NAMALWA (cell line): ENCODE measurements at regions not wholly inside any gene's neighbourhood (a gene's known extent, or its start where the extent isn't known, plus 50 kb on each side); places are given as distances from the start of the nearest gene placed in this dataset.
"Not testable (repeated sequence)": the region's sequence is repeated elsewhere in the genome, so short reads cannot be mapped to it uniquely, and the experiment has no call there.

Experiments used
- DNase-seq: peaks from one replicate; pipeline ENCODE4 v3.0.0-alpha.2; 2015; ENCODE audit warnings: low spot score

DNA sequence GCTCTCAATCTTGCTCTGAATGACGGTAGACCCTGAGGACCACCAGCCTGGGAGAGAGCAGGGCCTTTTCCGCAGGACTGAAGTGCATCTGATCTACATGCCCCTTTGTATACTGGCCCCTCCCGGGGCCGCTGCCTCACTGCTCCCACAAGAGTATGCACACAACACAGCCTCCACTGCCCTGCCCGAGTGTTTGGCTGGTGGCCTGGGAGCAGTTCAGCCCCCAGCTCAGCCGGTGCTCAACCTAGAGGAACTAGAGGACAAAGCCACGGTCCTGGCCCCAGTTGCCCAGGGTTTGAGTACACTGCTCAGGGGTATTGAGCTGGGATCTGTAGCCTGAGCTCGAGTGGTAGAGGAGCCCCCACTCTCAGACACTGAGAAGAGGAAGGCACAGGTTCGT lies 118.9 kb upstream of the CAB39 start:
- no peak for DNase-seq

- DNase-seq: no peak
Observed at GRCh38 chr2:230594286-230594840, 118.3 kb upstream of the CAB39 start.

GRCh38 chr2:230599853-230600252 lies 112.8 kb upstream of the CAB39 start:
- DNase-seq: peak; percentile 23

GRCh38 chr2:230600285-230600684 lies 112.4 kb upstream of the CAB39 start:
- peak; percentile 40 for DNase-seq

DNA sequence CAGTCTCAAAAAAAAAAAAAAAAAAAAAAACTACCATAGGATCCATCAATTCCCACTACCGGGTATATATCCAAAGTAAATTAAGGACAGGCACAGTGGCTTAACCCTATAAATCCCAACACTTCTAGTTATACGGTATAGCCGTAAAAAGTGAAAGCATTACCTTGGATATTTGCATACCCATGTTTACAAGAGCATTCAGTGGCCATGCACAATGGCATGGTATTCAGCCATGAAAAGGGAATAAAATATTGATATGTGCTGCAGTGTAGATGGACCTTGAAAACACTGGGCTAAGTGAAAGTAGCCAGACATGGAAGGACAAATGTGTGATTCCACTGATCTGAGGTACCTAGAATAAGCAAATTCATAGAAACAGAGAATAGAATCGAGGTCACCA lies 111.8 kb upstream of the CAB39 start:
- DNase-seq: peak; percentile 56

GRCh38 chr2:230601510-230601909 lies 111.1 kb upstream of the CAB39 start:
- DNase-seq: peak; percentile 45

GRCh38 chr2:230602562-230603230 lies 109.9 kb upstream of the CAB39 start:
- peak; percentile 77 for DNase-seq

- DNase-seq: not testable (repeated sequence)
Observed at GRCh38 chr2:230603317-230603716, 109.3 kb upstream of the CAB39 start.

- not testable (repeated sequence) for DNase-seq
Observed at GRCh38 chr2:230604158-230604557, 108.5 kb upstream of the CAB39 start.

- peak; percentile 36 for DNase-seq
Observed at GRCh38 chr2:230614040-230614439, 98.6 kb upstream of the CAB39 start.

GRCh38 chr2:230614913-230615332 lies 97.7 kb upstream of the CAB39 start:
- DNase-seq: peak; percentile 90

DNA sequence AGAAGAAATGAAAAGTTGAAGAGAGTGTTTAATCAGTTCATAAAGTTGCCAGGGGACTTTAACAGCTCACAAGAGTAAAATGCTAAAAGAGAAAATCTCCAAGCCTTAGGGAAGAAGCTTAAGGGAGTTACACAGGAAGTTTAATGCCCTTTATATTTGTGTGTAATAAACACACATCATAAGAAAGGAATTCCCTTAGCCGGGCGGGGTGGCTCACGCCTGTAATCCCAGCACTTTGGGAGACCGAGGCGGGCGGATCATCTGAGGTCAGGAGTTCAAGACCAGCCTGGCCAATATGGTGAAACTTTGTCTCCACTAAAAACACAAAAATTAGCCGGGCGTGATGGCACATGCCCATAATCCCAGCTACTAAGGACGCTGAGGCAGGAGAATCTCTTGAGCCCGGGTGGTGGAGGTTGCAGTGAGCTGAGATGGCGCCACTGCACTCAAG lies 95.4 kb upstream of the CAB39 start:
- DNase-seq: not testable (repeated sequence)

- no peak for DNase-seq
Observed at GRCh38 chr2:230619491-230619890, 93.2 kb upstream of the CAB39 start.

DNA sequence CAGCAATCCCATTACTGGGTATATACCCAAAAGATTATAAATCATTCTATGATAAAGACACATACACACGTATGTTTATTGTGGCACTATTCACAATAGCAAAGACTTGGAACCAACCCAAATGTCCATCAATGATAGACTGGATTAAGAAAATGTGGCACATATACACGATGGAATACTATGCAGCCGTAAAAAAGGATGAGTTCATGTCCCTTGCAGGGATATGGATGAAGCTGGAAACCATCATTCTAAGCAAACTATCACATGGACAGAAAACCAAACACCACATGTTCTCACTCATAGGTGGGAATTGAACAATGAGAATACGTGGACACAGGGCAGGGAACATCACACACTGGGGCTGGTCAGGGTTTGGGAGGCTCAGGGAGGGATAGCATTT lies 87.4 kb upstream of the CAB39 start:
- not testable (repeated sequence) for DNase-seq

- not testable (repeated sequence) for DNase-seq
Observed at GRCh38 chr2:230627091-230627490, 85.6 kb upstream of the CAB39 start.

GRCh38 chr2:230627806-230628724 lies 84.6 kb upstream of the CAB39 start:
- no peak for DNase-seq

DNA sequence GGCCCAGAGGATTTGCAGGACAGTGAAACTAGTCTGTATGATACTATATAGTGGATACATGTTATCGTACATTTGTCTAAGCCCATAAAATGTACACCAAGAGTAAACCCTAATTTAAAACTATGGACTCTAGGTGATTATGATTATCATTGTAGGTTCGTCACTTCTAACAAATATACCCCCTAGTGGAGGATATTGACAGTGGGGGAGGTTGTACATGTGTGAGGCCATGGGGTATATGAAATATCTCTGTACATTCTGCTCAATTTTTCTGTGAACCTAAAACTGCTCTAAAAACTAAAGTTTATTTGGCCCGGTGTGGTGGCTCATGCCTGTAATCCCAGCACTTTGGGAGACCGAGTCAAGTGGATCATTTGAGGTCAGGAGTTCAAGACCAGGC lies 81.2 kb upstream of the CAB39 start:
- DNase-seq: peak; percentile 30

GRCh38 chr2:230634146-230634545 lies 78.5 kb upstream of the CAB39 start:
- DNase-seq: no peak

DNA sequence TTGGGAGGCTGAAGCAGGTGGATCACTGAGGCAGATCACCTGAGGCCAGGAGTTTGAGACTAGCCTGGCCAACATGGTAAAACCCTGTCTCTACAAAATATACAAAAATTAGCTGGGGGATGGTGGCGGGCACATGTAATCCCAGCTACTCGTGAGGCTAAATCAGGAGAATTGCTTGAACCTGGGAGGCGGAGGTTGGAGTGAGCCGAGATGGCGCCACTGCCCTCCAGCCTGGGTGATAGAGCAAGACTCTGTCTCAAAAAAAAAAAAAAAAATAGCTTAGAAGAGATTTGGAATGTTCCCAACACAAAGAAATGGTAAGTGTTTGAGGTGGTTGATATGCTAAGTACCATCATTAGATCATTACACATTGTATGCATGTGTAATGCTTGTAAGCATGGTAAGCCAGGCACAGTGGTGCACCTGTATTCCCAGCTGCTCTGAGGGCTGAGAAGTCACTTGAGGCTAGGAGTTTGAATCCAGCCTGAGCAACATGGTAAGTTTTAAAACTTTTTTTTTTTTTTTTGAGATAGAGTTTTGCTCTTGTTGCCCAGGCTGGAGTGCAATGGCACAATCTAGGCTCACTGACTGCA lies 77.8 kb upstream of the CAB39 start:
- DNase-seq: peak; percentile 33

DNA sequence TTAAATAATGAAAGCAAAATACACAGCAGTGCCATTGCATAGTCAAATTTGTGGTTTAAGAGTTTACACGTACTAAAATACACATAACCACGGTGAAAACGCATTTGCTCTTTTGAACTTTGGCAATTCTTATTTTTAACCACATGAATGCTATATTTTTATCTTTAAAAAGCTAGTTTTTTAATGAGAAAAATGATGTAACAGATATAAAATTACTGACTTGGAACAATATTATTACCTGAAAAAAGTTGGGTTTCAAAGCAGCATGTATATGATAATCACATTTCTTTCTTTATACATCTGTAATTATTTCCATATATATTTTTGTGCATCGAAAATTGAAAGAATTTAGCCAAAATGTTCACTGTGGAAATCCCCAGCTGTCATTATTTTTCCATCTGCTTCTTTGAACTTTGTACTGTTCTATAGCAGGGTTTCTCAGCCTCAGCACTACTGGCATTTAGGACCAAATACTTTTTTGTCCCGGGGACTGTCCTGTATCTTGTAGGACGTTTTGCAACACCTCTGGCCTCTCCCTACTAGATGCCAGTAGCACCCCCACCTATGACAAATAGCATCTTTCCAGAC lies 75.9 kb upstream of the CAB39 start:
- peak; percentile 48 for DNase-seq

DNA sequence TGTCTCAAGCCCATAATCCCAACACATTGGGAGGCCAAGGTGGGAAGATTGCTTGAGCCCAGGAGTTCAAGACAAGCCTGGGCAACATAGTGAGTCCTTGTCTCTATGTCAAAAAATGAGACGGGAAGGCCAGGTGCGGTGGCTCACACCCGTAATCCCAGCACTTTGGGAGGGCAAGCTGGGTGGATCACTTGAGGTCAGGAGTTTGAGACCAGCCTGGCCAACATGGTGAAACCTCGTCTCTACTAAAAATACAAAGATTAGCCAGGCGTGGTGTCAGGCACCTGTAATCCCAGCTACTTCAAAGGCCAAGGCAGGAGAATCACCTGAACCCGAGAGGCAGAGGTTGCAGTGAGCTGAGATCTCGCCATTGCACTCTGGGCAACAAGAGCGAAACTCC lies 75.2 kb upstream of the CAB39 start:
- not testable (repeated sequence) for DNase-seq

DNA sequence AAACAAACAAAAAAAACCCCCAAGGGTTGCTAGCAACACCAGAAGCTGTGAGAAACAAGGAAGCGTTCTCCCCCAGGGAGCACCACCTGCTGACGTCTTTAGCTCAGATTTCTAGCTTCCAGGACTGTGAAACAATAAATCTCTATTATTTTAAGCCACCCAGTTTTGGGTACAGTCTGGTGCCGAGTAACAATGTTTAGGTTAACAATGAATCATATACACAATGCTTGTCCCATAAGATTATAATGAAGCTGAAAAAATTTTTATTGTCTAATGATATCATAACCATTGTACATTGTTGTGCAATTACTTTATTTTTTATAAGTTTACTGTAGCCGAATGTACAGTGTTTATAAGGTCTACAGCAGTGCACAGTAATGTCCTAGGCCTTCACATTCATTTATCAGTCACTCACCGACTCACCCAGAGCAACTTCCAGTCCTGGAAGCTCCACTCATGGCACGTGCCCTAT lies 72.1 kb upstream of the CAB39 start:
- DNase-seq: no peak
